ENCODE measurements at regions not wholly inside any gene's neighbourhood (a gene's known extent, or its start where the extent isn't known, plus 50 kb on each side); places are given as distances from the start of the nearest gene placed in this dataset.

GRCh38 chr6:113570161-113570560 is 287.0 kb upstream of the MARCKS start:
- CTCF ChIA-PET, result interaction anchor here (1.8 kb wide), 1 partner anchor 288 kb away, joined by 4 read pairs; no protein-coding TSS in a partner anchor
- DNase-seq (ENCODE audit: low read depth, low spot score), result no peak
- POLR2A ChIA-PET, result no interaction called here

GRCh38 chr6:113570641-113571040 is 286.5 kb upstream of the MARCKS start:
- TF ChIP-seq CTCF (IDR thresholded peaks at IDR 0.05; ENCODE audit: insufficient read depth, low read length, missing control alignments), result no peak
- H3K4me3 ChIP-seq (ENCODE audit: low read depth, low read length), result no peak overlapping the region
- no peak for DNase-seq (ENCODE audit: low read depth, low spot score)
- ChIA-PET CTCF (interaction anchor here (1.8 kb wide), 1 partner anchor 288 kb away, joined by 4 read pairs; no protein-coding TSS in a partner anchor), POLR2A (no interaction called here)

More at GRCh38 chr6:113570161-113570560, 287.0 kb upstream of the MARCKS start:
- no peak overlapping the region for H3K4me3 ChIP-seq (ENCODE audit: low read depth, low read length)
- TF ChIP-seq CTCF (IDR thresholded peaks at IDR 0.05; ENCODE audit: insufficient read depth, low read length, missing control alignments), result no peak

DNA sequence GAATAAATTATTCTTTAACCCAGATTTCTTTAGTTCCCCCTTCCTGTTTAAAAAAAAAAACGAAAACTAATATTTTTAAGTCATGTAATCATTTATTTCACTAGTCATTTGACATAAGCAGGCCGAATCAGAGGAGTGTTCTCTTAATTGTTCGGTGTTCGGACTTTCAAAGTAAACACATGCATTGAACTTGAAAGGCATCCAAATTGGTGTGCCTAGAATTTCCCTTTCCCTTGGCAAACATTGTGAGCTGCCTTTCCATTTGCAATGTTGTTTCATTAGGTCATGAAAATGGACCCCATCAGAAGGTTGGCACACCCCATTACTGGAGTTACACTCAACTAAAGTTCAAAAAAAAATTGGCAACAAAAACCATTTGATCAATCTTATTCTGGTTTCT is 283.0 kb upstream of the MARCKS start:
- H3K4me3 ChIP-seq (ENCODE audit: low read depth, low read length), result no peak overlapping the region
- TF ChIP-seq CTCF (IDR thresholded peaks at IDR 0.05; ENCODE audit: insufficient read depth, low read length, missing control alignments), result no peak
- no peak for DNase-seq (ENCODE audit: low read depth, low spot score)
- POLR2A ChIA-PET, result no interaction called here
- CTCF ChIA-PET, result no interaction called here

DNA sequence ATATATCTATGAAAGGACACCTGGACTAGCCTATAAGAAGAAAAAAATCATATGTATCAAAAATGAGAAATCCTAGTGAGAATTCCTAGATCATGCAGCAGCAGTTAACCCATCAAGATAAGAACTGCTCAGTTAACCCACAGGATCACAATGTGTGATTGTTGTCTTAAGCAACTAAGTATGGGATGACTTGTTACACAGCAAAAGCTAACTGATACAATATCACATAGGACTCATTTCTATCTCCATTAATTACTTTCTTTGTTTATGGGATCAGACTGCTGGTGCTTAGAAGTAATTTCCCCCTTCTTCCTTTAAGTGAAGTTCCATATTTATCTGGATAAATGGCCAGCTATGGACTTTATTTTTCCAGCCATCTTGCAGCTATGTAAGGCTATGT is 280.8 kb upstream of the MARCKS start:
- ChIA-PET POLR2A (no interaction called here), CTCF (interaction anchor here (1.4 kb wide), 1 partner anchor 205 kb away, joined by 3 read pairs; no protein-coding TSS in a partner anchor)
- no peak overlapping the region for H3K4me3 ChIP-seq (ENCODE audit: low read depth, low read length)
- TF ChIP-seq CTCF (IDR thresholded peaks at IDR 0.05; ENCODE audit: insufficient read depth, low read length, missing control alignments), result no peak
- no peak for DNase-seq (ENCODE audit: low read depth, low spot score)

- POLR2A ChIA-PET, result no interaction called here
- DNase-seq (ENCODE audit: low read depth, low spot score), result no peak
- H3K4me3 ChIP-seq (ENCODE audit: low read depth, low read length), result no peak overlapping the region
- TF ChIP-seq CTCF (IDR thresholded peaks at IDR 0.05; ENCODE audit: insufficient read depth, low read length, missing control alignments), result no peak
- CTCF ChIA-PET, result interaction anchor here (1.3 kb wide), 1 partner anchor 272 kb away, joined by 3 read pairs; no protein-coding TSS in a partner anchor
Measured at GRCh38 chr6:113578691-113579090, 278.5 kb upstream of the MARCKS start.

DNA sequence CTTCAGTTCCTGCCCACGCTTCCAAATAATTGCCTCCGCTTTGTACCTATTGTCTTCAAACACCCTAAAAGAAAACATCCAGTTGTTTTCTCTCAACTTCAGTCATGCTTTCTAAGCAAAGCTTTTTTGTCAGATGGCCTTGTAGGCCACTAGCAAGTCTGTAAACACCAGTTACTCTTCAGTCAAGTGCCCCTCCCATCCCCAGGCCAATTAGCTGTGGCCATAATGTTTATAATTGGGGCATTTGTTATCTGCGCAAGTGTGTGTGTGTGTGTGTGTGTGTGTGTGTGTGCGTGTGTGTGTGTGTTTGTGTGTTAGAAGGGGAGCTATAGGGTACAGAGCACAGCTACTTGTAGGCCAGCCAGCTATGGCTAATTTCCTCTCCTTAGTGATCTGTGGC is 272.4 kb upstream of the MARCKS start:
- no peak for TF ChIP-seq CTCF (IDR thresholded peaks at IDR 0.05; ENCODE audit: insufficient read depth, low read length, missing control alignments)
- H3K4me3 ChIP-seq (ENCODE audit: low read depth, low read length), result no peak overlapping the region
- ChIA-PET POLR2A (no interaction called here), CTCF (no interaction called here)
- no peak for DNase-seq (ENCODE audit: low read depth, low spot score)
